Glutamatergic neuron (in vitro differentiated cells): ENCODE measurements at regions not wholly inside any gene's neighbourhood (a gene's known extent, or its start where the extent isn't known, plus 50 kb on each side); places are given as distances from the start of the nearest gene placed in this dataset.

Source experiments
- DNase-seq: peaks from one replicate; pipeline ENCODE4 v3.0.0; 2022
- H3K27ac Mint-ChIP-seq: one replicate; pipeline ENCODE4 v1.8.0; 2020; ENCODE audit warnings: mild to moderate bottlenecking, mixed read lengths, inconsistent platforms; ENCODE audit not compliant: unreplicated experiment
- H3K27me3 Mint-ChIP-seq: one replicate; pipeline ENCODE4 v1.8.0; 2020; ENCODE audit warnings: mild to moderate bottlenecking, moderate library complexity, mixed read lengths, inconsistent platforms; ENCODE audit not compliant: unreplicated experiment
- H3K36me3 Mint-ChIP-seq: one replicate; pipeline ENCODE4 v1.8.0; 2020; ENCODE audit warnings: mild to moderate bottlenecking, mixed read lengths, inconsistent platforms; ENCODE audit not compliant: unreplicated experiment
- H3K4me1 Mint-ChIP-seq: one replicate; pipeline ENCODE4 v1.8.0; 2020; ENCODE audit warnings: mild to moderate bottlenecking, low read depth, mixed read lengths, inconsistent platforms; ENCODE audit not compliant: unreplicated experiment
- H3K4me3 Mint-ChIP-seq: one replicate; pipeline ENCODE4 v1.8.0; 2020; ENCODE audit warnings: mild to moderate bottlenecking, mixed read lengths, inconsistent platforms; ENCODE audit not compliant: unreplicated experiment
- H3K9me3 Mint-ChIP-seq: one replicate; pipeline ENCODE4 v1.8.0; 2020; ENCODE audit warnings: mild to moderate bottlenecking, moderate library complexity, mixed read lengths, inconsistent platforms; ENCODE audit not compliant: unreplicated experiment
- CTCF ChIP-seq: fragments of 200-600 bp; sonication (generic); IDR thresholded peaks from one replicate; pipeline ENCODE4 v1.5.0; 2021; ENCODE audit not compliant: partially characterized antibody, unreplicated experiment

GRCh38 chr18:24987303-24988252, 364.4 kb downstream of the ZNF521 start:
- Mint-ChIP-seq H3K36me3 (peaks cover 5% of the 10 kb centered on the region), H3K27me3 (no peaks in the 10 kb centered on the region), H3K4me1 (peaks cover 5% of the 10 kb centered on the region), H3K4me3 (no peak overlapping the region), H3K27ac (no peak overlapping the region), H3K9me3 (peaks cover 3% of the 10 kb centered on the region)
- DNase-seq: no peak
- no peak for TF ChIP-seq CTCF

- Mint-ChIP-seq H3K4me1 (peaks cover 10% of the 10 kb centered on the region), H3K4me3 (no peak overlapping the region)
These were observed 363.6 kb downstream of the ZNF521 start for GRCh38 chr18:24988253-24988840.

GRCh38 chr18:24989760-24990593, 362.0 kb downstream of the ZNF521 start:
- Mint-ChIP-seq H3K4me3 (no peak overlapping the region), H3K9me3 (peaks cover 3% of the 10 kb centered on the region), H3K27ac (no peak overlapping the region), H3K36me3 (peaks cover 5% of the 10 kb centered on the region), H3K27me3 (no peaks in the 10 kb centered on the region), H3K4me1 (peaks cover 18% of the 10 kb centered on the region)
- DNase-seq: no peak
- TF ChIP-seq CTCF: no peak

More at GRCh38 chr18:24988253-24988840, 363.6 kb downstream of the ZNF521 start:
- DNase-seq: no peak
- Mint-ChIP-seq H3K27me3 (no peaks in the 10 kb centered on the region), H3K9me3 (peaks cover 3% of the 10 kb centered on the region), H3K36me3 (peaks cover 5% of the 10 kb centered on the region), H3K27ac (no peak overlapping the region)
- TF ChIP-seq CTCF: no peak

- no peak overlapping the region for H3K27ac Mint-ChIP-seq
- H3K4me1 Mint-ChIP-seq: peaks cover 18% of the 10 kb centered on the region
- peaks cover 5% of the 10 kb centered on the region for H3K36me3 Mint-ChIP-seq
These were observed 361.3 kb downstream of the ZNF521 start for GRCh38 chr18:24990671-24991134.

More at GRCh38 chr18:24990671-24991134, 361.3 kb downstream of the ZNF521 start:
- H3K27me3 Mint-ChIP-seq: no peaks in the 10 kb centered on the region
- H3K9me3 Mint-ChIP-seq: peaks cover 3% of the 10 kb centered on the region
- DNase-seq: no peak
- TF ChIP-seq CTCF: no peak
- H3K4me3 Mint-ChIP-seq: no peak overlapping the region
